B cell (primary cell): ENCODE measurements at regions not wholly inside any gene's neighbourhood (a gene's known extent, or its start where the extent isn't known, plus 50 kb on each side); places are given as distances from the start of the nearest gene placed in this dataset.

Experiments used
- CTCF ChIP-seq: fragments of 200-600 bp; IDR thresholded peaks from one replicate; pipeline ENCODE4 v1.8.0; 2022; ENCODE audit warnings: antibody characterized with exemption, mild to moderate bottlenecking
- EZH2 ChIP-seq: IDR thresholded peaks from 2 replicates; pipeline ENCODE4 v1.6.1; 2012; ENCODE audit warnings: borderline replicate concordance, low read depth, mild to moderate bottlenecking, moderate library complexity, low read length; ENCODE audit not compliant: insufficient read depth, poor library complexity, severe bottlenecking

GRCh38 chr18:72225958-72226357 lies 318.2 kb downstream of the CBLN2 start:
- TF ChIP-seq CTCF (no peak), EZH2 (no peak)
